Esophagus mucosa (tissue), 1 donor: ENCODE measurements at regions not wholly inside any gene's neighbourhood (a gene's known extent, or its start where the extent isn't known, plus 50 kb on each side); places are given as distances from the start of the nearest gene placed in this dataset.

Source experiments
- ATAC-seq: fragments of 200-7000 bp; cut with Tn5 transposase; one replicate; pipeline ENCODE4 v1.9.1; 2020
- donor health status: DM: yes; HTN: yes; CAD: no.

DNA sequence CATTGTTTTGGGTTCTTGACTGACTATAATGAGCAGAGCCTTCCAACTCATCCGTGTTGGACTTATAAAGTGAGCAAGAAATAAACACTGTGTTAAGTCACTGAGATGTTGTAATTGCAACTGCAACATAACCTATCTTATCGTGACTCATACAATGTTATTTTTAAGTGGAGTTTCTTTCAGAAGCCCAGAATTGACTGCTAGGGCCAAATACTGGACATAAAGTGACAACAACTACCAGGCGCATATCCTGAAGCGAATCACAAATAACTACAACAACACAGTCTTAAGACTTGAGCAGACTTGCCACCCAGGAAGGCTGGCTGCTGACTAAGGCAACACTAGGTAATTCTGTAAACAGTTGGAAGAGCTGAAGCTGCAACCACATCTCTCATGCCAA lies 326.6 kb downstream of the COL12A1 start:
- ATAC-seq: peak; percentile 74

DNA sequence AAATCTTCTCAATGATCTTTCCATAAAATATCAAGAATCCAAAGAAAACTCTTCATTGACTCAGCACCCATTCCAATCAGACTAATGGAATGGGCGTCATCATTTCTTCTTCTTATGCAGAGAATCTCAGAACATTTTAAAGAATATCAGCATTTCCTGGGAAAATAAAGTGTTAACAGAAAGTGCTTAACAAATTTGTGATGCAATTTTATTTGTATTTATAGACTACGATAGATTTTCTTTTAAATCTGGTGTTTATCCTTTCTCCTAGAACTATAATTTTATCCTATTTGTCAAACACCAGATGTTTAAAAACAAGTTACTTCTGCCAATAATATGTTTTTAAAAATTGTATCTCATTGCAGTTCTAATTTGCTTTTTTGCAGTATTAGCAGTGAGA lies 330.7 kb downstream of the COL12A1 start:
- ATAC-seq: no peak

- ATAC-seq: no peak
Measured at GRCh38 chr6:74872754-74873476, 332.9 kb downstream of the COL12A1 start.

- no peak for ATAC-seq
Measured at GRCh38 chr6:74871757-74872156, 334.1 kb downstream of the COL12A1 start.

GRCh38 chr6:74870403-74870802 lies 335.4 kb downstream of the COL12A1 start:
- ATAC-seq: no peak

GRCh38 chr6:74867291-74867690 lies 338.6 kb downstream of the COL12A1 start:
- ATAC-seq: no peak

DNA sequence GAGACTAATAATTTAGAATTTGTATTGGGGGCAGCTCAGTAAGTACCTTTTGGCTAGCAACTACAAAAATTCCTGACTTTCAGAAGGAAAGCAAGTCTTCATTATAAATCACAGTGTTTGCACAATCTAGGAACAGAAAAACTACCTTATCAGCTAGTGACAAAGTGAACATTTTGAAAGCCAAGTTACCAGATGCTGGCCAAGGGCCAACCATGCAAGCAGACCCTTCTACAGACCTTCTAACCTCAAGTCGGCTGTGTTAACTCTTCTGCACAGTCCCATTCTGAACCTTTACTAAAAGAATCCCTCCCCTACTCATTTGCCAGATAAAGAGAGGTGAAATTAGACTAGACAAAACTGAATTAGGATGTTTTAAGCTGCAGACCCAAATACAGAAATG lies 341.9 kb downstream of the COL12A1 start:
- ATAC-seq: no peak

GRCh38 chr6:74860456-74860855 lies 345.4 kb downstream of the COL12A1 start:
- no peak for ATAC-seq

DNA sequence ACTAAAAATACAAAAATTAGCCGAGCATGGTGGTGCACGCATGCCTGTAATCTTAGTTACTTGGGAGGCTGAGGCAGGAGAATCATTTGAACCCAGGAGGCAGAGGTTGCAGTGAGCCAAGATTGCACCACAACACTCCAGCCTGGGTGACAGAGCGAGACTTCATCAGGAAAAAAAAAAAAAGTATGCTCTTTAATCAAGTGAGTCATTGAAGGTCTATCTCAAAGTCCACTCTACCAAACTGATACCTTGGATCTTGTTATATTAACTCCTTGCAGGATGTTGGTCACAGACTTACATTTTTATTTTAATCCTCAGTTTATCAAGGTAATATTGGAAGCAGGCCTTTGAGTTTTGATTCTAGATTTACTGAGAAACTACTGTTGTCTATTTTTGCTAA lies 348.7 kb downstream of the COL12A1 start:
- no peak for ATAC-seq

GRCh38 chr6:74853991-74854390 lies 351.9 kb downstream of the COL12A1 start:
- no peak for ATAC-seq

- ATAC-seq: no peak
Measured at GRCh38 chr6:74851596-74851995, 354.3 kb downstream of the COL12A1 start.

DNA sequence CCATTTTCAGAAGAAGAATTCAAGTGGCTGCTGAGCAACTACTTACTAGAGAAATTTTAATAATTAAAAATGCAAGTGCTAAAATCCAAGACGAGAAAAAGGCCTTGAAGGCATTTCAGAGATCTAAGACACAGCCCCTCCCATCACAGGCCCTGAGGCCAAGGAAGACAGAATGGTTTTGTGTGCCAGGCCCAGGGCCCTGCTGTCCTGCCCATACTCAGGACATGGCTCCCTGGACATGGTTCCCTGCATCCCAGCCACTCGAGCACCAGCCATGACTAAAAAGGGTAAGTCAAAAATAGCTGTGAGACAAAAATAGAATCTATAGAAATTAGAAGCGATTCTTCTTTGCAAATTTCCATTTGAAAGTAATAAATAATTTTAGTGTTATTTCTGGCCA lies 364.9 kb downstream of the COL12A1 start:
- ATAC-seq: no peak

DNA sequence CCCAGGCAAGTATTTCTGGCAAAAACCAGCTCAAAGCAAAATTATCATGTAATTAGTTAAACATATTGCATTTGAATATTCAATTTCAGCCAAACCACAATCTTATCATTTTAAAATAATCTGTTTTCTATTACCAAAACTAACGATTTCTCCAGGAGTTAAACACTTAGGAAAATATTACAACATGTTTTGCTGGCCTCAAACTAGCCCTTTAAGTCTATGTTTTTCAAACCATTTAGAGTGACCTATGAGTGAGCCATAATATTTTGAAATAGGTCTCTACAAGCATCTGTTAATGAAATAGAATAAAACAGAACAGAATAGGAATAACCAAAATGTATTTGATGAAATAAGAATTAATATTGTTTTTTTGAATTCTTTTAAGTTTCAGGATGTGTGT lies 370.9 kb downstream of the COL12A1 start:
- no peak for ATAC-seq

DNA sequence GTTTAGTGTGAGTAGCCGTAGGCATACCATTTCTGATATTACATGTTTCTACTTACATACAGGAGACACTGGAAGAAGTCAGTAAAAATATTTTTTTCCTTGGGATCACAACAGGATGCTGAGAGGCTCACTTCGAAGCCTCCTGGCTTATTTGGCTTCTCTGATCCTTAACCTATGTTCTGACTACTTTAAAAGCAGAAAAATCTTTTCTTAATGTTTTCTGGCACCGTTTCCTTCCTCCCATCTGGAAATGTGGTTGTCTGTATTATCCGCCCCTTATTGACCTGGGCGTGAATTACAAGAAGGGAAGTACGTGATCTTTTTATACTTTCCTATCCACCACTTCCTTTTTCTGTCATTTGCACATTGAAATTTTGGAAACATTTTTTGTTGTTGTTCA lies 379.6 kb downstream of the COL12A1 start:
- no peak for ATAC-seq

- no peak for ATAC-seq
Measured at GRCh38 chr6:74814440-74814839, 391.4 kb downstream of the COL12A1 start.

DNA sequence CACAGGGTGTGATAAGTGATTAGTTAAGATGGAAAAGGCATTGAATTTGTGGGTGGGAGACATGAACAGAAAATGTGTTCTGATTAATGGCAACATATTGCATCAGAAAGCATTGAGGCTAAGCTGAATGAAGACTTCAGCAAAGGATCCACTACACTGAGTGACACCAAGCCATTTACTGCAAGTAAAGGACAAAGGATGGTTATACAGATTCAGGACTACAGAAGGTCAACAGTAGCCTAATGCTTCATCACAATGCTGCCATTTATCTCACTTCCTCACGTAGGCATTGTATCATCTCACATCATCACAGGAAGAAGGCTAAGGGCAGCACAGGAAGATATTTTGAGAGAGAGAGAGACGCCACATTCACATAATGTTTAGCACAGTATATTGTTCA lies 398.2 kb downstream of the COL12A1 start:
- ATAC-seq: no peak

DNA sequence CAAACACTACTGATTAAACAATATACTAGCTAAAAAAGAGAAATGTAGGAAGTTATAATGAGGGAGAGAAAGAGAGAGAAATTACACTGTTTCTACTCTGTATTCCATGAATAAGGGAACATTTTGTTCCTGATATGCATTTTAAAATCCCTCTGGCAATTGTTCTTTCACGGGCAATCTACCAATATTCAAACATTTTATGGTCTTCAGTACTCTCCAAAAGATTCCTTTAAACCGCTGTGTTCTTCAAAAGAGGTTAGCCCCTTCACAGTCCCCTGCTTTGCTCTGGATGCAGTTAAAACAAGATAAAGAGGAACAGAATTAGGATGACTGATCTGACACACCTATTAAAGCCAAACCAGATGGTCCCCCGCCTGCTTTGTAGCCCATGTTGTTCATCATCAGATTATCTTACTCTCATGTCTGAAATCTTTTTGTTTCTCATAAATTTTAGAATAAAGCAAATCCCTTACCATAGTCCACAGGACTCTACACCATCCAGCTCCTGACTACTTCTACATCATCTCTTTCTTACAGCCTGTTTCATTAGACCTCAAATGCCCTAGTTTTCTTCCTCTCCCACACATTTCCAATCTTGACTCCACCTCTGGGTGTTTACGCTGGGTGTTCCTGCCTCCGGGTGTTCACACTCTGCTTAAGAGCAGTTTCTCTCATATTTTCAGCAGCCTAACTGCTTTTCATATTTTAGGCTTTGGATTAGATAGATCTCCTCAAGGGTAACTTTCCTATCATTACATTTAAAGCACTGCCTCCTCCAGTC lies 399.7 kb downstream of the COL12A1 start:
- no peak for ATAC-seq

DNA sequence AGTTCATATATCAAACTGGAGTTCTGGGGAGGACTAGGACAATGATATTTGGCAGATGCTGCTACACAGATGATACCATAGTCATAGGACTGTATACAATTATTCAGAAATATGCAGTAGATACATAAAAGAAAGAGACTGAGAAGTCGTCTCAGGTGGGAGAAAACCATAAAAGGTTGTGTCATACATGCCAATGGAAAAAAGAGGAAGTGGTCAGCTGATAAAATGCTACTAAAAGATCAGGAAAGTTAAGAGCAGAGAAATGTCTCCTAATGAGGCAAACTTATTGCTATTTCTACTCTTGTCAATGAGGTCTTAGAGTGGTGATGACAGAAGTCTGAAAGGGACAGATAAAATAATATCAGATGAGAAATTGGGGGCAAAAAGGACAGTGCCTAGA lies 407.6 kb downstream of the COL12A1 start:
- ATAC-seq: no peak

DNA sequence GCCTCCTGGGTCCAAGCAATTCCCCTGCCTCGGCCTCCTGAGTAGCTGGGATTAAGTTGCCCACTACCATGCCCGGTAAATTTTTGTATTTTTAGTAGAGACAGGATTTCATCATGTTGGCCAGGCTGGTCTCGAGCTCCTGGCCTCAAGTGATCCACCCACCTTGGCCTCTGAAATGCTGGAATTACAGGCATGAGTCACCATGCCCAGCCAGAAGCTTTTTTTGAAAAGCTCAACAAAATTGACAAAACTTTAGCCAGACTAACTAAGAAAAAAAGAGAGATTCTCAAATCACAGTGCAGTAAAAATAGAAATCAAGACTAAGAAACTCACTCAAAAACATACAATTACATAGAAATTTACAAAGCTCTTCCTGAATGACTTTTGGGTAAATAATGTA lies 420.6 kb downstream of the COL12A1 start:
- ATAC-seq: no peak

DNA sequence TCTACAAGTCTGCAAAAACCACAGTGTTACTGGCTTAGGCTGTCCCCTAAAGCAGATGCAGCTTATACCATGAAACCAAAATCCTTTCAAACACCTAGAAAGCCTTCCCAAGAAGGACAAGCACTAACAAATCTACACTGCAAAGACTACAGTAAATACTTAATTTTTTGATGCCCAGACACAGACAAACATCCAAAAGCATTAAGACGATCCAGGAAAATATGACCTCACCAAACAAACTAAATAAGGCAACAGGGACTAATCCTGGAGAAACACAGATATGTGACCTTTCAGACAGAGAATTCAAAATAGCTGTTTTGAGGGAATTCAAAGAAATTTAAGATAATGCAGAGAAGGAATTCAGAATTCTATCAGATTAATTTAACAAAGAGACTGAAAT lies 423.5 kb downstream of the COL12A1 start:
- no peak for ATAC-seq

DNA sequence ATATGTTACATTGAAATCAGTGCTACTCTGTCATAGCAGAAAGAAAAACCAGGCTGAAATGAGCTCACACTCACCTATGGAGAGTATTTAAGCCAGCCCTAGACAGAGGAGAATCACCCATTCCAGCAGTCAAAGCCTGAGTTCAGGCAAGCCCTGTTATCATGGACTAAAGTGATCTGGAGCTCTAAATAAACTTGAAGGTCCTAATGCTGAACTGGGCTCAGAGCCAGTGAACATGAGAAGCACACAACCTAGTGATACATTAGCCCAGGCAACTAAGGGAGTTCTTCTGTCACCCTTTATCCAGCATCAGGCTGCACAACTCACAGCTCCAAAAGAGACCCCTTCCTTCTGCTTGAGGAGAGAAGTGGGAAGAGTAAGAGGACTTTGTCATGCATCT lies 425.0 kb downstream of the COL12A1 start:
- no peak for ATAC-seq

GRCh38 chr6:74768738-74769137 lies 437.1 kb downstream of the COL12A1 start:
- no peak for ATAC-seq

GRCh38 chr6:74768120-74768519 lies 437.7 kb downstream of the COL12A1 start:
- no peak for ATAC-seq

DNA sequence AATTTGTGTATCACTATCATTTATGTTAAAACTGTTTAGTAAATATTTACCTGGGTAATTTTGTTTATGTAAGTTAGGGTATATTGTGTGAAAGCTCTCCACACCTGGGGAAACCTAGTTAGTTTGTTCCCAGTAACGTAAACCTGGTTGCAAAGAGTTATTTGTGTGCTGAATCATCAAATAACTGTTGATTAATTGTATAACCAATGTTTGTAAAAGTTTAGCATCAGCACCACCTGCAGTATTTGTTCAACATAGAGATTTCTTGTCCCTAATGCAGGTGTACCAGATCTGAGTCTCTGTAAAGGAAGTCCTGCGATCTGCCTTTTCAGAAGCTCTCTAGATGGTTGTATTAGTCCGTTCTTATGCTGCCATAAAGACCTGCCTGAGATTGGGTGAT lies 440.4 kb downstream of the COL12A1 start:
- ATAC-seq: no peak
